Dermis blood vessel endothelial cell (primary cell): ENCODE measurements at regions not wholly inside any gene's neighbourhood (a gene's known extent, or its start where the extent isn't known, plus 50 kb on each side); places are given as distances from the start of the nearest gene placed in this dataset.

Experiments
- DNase-seq: peaks from one replicate; pipeline ENCODE4 v3.0.0; 2010

GRCh38 chr11:69415411-69416142 is 65.9 kb upstream of the LINC01488 start:
- no peak for DNase-seq

DNA sequence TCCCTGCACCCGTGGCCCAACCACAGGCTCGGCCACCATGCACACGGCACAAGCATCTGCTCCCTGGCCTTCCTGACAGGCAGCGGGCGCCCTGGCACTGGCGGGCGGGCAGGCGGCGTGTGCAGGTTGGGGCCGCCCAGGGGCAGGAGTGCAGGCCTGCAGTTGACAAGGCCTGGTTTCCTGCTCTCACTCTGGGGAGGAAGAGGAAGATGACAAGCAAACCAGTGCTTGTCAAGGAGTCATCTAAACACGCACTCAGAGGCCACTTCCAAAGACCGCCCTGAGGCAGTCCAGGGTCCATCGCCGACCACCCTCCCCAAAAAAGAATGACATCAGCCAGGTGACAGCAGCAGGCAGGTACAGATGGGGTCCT is 65.3 kb upstream of the LINC01488 start:
- peak; percentile 48 for DNase-seq

DNA sequence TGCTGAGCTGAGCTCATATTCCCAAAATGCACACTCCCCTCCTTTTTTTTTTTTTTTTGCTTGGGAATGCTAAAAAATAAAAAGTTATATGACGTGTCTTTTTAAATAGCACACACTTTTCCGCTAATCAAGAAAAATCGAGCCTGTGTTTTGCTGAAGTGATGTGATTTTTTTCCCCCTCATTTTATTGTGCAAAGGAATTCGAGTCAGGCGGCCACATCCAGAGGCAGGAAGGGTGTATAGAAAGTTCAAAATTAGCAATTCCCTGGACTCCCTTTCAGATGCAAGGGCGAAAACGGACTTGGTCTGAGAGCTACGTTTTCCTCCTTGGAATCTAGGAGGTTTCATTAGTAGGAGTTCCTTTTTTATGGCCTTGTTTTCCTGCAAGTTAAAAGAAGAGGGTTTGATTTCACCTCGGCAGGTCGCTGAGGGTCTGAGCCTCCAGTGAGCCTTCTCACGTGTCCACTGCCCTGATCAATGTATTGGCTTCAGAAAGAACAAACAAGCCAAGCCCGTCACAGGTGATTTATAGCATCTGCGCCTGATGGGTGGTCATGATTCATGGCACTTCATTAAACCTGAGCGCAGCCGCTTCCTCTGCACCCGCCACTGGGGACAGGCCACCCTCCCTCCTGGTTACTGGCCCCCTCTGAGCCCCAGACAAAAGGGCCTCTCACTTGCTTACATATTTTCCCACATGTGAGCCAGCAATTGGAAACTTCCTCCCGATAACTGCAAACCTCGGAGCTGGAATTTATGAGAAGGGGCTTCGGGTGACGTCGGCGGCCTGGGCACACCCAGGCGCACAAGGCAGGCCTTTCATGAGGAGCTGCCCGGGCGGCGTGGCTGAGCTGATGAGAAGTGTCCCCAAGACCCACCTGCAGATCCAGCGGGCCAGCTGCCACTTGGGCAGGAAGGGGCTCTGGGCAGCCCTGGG is 64.4 kb upstream of the LINC01488 start:
- no peak for DNase-seq

DNA sequence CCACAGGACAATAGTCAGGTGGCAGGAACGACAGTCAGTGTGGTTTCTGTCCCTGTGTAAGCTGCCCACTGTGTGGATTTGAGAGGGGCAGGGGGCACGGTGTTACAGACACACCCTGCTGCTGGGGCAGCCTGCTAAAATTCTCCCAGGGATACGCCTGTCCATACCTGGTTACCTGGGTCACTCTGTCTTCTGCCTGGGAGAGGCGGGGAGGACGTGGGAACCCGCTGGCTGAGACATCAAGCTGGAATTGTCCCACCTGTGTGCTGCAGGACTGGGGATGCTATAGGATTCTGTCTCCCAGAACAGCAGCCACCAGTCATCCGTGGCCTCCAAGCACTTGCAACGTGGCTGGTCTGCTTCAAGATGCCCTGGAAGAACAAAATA is 63.8 kb upstream of the LINC01488 start:
- DNase-seq: no peak

DNA sequence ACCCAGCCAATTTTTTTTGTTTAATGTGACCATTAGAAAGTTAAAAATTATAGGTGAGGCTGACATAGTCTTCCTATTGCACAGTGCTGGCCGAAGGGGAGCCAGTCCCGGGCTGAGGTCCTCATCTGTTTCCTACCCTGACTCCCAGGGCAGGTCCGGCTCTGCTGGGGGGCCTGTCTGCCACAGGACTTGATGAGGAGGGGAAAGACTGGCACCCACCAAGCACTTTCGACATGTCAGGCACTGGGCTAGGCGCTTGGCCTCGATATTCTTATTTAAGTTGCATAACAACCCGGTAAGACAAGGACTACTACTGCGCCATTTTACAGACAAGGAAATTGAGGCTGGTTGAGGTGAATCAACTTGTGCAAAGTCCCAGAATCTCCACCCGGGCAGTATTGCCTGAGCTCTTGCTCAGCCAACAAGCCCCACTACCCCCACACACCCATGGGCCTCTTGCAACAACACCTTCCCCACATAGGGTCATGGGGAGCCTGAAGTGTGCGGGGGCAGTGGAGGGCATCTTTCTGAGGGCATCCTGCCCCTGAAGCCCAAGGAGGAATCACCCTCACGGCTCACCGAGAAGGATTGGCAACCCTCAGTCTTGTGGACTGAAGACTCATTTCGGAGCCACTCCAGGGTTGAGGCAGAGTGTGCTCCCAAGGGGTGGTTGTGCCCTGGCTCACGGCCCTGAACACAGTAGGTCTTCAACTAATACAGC is 62.7 kb upstream of the LINC01488 start:
- no peak for DNase-seq

DNA sequence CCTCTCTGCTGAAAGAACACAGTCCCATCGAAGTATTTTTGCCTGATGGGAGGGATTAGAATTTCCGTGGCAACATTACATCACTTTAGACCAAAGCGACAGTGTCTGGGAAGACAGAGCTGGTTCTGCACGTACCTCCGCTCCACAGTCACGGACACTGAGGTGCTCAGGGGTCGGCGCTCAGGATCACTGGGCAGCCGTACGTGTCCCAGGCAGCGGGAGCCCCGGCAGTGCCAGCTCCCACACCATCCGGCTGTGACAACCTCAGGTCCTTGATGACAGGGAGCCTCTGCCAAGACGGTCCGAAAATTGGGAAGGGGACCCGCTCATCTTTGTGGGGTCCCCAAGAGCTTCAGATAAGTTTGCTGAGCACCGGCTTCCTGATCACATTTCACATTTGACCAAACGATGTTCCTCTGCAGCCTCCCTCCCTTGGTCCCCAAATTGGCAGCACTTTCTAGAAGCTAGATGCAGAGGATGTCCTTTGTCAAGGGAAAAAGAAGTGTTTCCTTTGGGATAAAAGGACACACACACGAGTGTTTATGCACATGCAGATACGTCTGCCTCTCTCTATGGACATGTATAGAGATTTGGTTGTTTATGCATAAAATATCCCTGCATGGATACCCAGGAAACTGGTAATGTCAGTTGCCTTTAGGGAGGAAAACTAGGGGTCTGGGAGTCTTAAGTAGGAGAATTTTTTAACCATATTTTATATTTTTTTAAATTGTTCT is 61.6 kb upstream of the LINC01488 start:
- DNase-seq: no peak

DNA sequence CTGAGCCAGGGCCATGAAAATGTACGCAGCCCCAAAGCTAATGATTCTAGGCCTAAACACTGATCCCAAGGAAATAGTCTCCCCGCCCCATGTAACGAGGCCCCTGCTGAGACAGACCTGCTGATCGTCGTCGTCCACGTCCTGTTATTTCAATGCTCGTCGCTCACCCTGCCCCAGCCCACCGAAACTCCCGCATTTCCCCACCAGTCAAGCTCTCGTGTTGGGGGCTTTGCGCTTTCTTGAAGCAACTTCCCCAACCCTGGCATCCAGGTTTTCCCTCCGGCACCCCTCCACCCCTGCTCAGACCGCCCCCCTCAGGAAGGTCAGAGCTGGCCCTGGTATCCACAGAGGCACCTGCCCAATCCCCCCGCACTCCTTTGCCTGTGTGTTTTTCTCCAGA is 58.8 kb upstream of the LINC01488 start:
- DNase-seq: no peak

DNA sequence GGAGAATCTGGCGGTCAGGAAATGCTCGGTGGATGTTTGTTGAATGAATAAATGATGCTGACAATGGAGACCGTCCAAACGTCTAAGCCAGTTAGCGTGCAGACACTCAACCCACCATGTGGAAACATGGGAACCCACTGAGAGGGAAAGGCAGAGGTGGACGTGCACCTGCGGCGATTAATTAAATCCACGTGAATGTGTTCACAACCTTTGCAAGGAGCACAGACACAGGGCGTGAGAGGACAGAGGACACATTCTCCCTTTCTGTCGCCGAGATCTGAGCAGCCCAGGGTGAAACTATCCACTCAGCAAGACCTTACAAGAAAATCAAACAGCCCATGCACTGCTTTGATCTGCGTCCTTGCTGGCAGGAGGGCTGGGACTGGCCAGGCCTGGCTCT is 58.3 kb upstream of the LINC01488 start:
- no peak for DNase-seq

DNA sequence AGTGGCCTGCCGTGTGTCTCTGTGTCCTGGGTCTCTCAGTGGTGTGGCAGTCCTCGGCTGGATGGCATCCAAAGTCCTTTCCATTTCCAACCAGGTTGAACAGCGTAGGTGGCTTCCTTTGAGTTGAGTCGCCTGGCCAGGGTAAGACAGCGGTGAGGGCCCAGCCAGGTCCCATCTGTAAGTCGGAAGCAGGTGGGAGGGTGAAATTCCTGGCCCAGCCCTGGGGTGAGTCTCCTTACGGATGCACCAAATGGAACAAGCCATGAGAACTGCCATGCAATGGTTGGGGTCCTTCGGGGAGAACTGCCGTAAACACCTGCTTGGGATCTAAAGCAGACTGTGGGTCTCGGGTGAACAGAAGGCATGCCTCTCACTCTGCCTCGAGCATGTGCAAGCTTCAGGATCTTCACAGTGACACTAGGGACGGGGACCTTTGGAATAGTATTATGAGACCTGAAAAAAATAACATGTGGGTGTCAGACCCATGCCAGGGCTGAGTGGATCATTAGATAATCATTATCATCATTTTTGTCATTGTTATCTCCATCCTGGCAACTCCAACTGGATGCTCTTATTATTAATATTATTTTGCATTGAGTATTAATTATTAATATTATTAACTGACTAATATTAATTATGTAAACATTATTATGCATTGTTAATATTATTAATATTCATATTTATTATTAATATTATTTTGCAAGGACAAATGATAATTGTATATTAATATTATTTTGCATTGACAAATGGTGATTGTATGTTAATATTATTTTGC is 57.7 kb upstream of the LINC01488 start:
- DNase-seq: no peak

DNA sequence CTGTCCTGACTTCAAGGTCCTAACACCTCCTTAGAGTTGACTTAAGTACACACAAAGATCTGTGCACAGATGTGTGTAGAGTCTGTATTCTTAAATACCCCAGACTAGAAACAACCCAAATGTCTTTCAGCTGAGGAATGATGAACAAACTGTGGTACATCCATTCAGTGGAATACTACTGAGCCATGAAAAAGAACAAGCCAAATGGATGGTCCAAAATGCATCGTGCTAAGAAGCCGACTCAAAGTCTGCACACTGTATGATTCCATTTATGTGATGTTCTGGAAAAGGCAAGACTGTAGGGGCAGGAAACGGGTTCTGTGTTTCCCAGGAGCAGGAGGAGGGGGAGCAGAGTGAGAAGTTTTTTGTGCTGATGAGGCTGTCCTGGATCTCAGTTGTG is 56.7 kb upstream of the LINC01488 start:
- DNase-seq: no peak

GRCh38 chr11:69425444-69425843 is 56.0 kb upstream of the LINC01488 start:
- DNase-seq: no peak

DNA sequence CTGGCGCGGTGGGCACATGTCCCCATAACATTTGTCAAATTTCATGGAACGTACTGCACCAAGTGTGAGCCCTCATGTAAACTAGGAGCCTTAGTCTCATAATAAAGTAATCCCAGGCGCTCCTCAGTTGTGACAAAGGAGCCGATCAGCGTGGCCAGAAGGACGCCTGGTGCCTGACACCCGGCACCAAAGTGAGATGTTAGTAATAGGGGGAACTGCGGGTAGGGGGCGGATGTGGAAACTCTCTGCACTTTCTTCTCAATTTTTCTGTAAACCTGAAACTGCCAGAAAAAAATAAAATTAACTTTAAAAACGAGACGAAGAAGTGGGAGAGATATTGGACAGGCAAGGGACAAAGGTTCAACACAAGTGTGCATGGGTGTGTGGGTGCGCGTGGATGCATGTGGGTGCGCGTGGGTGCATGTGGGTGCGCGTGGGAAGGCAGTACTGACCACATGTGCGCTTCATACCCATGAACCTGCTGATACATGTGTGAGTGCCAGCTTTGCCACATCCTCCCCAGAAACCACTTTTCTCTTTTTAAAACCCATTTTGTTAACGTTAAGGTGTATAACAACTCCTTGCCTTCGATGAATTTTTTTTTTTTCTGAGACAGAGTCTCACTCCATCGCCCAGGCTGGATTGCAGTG is 55.4 kb upstream of the LINC01488 start:
- no peak for DNase-seq

- DNase-seq: no peak
Observed at GRCh38 chr11:69427337-69427736, 54.1 kb upstream of the LINC01488 start.

DNA sequence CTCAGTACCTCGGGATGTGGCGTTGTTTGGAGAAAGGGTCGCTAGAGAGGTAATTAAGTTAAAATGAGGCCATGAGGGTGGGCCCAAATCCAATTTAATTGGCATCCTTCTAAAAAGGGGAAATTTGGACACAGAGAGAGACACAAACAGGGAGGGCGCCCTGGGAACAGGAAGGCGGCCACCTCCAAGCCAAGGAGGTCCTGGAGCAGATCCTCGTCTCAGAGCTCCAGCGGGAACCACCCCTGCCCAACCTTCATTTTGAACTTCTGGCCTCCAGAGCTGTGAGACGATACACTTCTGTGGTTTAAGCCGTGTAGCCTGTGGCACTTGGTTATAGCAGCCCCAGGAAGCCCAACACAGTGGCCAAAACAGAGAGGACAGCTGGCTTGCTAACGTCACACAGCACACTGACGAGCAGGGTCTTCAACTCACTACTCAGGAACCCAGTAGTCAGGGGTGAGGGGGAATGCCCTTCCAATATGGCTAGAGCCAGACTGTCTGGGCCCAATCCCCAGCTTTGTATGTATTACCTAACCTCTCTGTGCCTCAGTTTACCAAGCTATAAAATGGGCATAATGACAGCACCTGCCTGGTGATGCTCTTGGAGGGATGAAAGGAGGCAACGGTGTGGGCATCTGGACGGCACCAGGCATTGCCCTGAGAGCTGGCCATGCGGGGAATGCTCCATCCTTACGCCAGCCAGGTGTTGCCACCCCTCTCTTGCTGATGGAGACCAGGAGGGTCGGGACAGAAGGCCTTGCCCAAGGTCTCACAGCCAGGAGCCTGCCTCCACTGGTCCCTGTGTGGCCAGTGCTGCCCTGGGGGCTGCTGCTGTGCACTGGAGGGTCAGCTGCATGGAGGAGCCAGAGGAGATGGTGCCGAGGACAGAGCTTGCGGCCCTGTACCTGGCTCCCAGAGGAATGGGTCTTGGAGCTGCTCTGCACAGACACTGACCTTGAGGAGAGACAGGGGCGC is 53.3 kb upstream of the LINC01488 start:
- no peak for DNase-seq

GRCh38 chr11:69429716-69430491 is 51.6 kb upstream of the LINC01488 start:
- DNase-seq: no peak

DNA sequence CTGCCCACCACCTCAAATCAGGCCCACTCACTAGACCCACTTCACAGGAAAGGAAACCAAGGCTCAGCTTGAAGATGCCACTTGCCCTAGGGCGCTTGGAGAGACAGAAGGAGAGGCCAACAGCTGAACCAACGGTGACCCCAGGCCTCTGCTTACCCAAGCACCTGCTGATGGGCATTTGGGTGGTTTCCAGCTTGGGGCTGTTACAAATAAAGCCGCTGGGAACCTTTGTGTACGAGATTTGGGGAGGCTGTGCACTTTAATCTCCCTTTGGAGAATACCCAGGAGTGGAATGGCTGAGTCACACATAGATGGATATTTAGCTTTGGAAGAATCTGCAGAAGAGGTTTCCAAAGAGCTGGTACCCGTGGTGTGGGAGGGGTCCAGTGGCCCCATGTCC is 50.9 kb upstream of the LINC01488 start:
- no peak for DNase-seq

DNA sequence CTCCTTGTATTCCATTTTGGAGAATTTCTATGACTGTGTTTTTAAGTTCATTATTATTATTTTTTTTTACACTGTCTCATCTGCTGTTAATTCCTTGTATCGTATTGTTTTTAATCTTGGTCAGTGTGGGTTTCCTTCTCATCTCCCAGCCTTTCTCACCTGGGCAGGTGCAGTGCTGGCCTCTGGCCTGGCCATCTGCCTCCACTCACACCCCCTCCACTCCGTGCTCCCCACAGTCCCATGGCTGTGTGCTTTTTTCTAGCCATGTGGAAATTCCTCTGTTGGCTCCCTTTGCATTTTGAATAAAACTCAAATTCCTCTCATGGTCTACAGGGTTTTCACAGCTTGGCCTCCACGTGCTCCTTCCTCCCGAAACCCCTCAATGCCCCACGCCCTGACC is 50.3 kb upstream of the LINC01488 start:
- DNase-seq: no peak
